Effector CD4-positive, alpha-beta T cell (primary cell): ENCODE measurements at regions not wholly inside any gene's neighbourhood (a gene's known extent, or its start where the extent isn't known, plus 50 kb on each side); places are given as distances from the start of the nearest gene placed in this dataset.

Source experiments
- DNase-seq: peaks from one replicate; pipeline ENCODE4 v3.0.0-alpha.2; 2020

DNA sequence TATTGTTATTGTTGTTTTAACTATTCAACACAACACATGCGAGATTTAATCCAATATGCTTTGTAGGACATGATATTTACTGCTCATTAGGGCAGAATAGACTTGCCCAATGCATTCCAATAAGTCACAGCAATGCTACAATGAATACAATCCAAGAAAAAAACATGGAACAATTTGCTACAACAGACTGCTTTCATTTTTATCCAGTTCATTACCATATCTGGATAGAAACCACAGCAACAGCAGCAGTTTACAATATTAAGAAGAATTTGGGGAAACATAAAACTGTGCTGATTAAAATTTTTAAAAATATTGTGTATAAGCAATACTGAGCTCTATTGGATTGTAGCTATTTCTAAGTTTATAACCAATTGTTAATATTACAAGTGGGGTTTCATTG is 833.0 kb downstream of the DIAPH3 start:
- DNase-seq: no peak

- no peak for DNase-seq
These were observed 830.8 kb downstream of the DIAPH3 start for GRCh38 chr13:59332966-59333365.

DNA sequence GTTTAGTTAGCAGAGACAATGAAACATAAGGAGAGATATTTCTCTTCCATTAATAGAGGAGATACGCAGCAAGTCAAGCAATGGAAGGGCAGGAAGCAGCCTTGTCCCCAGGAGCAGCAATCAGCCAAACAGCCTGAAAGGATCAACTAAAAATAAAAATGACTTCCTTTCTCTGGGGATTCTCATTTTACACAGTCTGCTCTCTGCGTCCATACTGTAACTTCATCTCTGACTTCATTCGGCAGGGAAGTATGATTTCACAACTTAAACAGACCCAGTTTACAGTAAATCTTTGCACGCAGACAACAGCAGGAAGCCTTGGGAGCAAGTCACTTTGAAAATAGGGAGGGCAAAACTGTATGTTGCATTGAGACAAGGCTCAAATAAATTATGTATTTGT is 826.7 kb downstream of the DIAPH3 start:
- no peak for DNase-seq

DNA sequence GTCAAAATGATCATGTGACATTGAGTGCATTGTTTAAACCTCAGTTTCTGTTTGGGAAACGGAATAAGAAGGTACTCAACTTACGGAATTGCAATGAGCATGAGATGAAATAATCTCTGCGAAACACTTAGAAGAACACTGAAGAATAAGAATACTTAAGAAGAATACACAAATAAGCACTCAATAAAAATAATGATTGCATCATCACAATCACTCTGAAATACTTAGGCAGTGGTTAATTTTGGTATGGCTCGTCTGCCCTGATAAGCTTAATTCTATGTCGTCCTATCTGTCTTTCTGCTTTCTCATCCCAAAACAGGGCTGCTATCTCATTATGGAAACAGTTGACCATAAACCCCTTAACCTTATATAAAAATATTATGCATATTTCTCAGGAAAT is 823.6 kb downstream of the DIAPH3 start:
- DNase-seq: no peak

GRCh38 chr13:59340581-59340980 is 823.1 kb downstream of the DIAPH3 start:
- no peak for DNase-seq

GRCh38 chr13:59342400-59342799 is 821.3 kb downstream of the DIAPH3 start:
- DNase-seq: no peak

- no peak for DNase-seq
These were observed 820.6 kb downstream of the DIAPH3 start for GRCh38 chr13:59343132-59343531.

GRCh38 chr13:59343993-59344822 is 819.5 kb downstream of the DIAPH3 start:
- no peak for DNase-seq

DNA sequence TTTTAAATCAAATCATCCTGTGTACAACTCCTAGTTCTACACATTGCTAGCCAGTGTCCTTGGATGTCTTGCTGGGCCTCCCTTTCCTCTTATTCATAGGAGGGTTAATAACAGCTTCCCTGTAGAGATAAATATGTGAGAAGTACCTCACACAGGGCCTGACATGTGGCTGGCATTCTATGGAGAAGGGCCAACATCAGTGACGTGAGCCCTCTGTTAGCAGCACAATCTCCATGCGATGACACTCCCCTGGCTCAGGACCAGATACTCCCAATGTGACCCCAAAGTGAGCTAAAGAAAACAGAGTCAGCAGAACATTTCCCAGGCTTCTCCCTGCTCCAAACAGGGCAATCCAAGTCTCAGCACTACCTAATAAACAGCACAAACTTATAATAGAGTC is 818.4 kb downstream of the DIAPH3 start:
- no peak for DNase-seq

GRCh38 chr13:59346999-59347723 is 816.6 kb downstream of the DIAPH3 start:
- no peak for DNase-seq

- DNase-seq: no peak
These were observed 815.1 kb downstream of the DIAPH3 start for GRCh38 chr13:59348617-59349016.

- DNase-seq: no peak
These were observed 811.1 kb downstream of the DIAPH3 start for GRCh38 chr13:59352600-59352999.

- no peak for DNase-seq
These were observed 808.9 kb downstream of the DIAPH3 start for GRCh38 chr13:59354665-59355369.

DNA sequence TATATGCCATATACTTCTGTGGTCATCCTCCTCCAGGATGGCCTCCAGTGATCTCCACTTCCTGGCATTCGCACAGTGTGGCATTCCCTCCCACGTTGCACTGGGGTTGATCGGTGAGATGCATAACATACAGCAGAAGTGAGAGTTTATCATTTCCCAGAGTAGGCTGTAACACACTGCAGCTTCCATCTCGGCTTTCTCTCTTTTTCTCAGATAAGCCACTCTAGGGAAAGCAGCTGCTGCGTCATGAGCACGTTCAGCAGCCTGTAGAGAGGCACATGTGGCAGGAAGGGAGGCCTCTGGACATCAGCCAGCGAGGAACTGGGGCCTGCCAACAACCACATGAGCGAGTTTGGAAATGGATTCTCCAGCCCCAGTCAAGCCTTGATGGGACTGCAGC is 807.1 kb downstream of the DIAPH3 start:
- DNase-seq: no peak

DNA sequence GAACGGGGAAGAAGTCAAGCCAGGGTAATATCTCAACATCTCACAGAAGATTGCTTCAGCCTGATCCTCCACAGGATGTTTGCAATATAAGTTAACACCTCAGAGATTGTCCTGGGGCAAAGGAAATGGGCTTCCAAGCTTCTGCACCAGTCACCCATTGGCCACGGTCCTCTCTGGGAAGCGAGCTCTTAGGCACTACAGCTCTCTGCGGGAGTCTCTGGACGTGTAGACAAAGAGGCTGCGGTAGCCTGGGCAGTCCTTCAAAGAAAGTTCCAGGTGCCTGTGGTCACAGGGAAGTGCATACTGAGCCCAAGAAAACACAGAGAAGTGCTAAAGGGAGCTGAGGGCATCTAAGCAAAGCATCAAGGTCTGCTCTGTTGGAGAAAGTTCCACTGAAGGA is 805.7 kb downstream of the DIAPH3 start:
- DNase-seq: no peak

DNA sequence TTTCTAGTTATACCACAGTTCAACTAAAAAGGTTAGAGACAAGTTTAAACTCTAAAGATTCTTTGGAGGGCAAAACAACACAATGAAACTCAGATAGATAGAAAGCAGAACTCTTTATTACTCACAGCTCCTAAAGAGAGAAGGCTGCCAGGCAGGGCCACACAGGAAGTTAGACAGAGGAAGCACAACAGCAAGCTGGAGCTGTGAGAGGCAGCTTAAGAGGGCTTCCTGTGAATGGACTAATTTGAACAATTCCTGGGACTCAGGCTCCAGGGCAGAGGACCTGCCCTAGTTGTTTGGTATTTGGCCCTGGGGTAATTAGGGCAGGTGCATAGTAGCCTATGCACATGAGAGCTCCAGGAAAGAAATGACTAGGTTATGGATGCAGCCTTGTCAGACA is 803.6 kb downstream of the DIAPH3 start:
- DNase-seq: no peak

- no peak for DNase-seq
These were observed 802.8 kb downstream of the DIAPH3 start for GRCh38 chr13:59360916-59361315.

GRCh38 chr13:59363313-59363712 is 800.4 kb downstream of the DIAPH3 start:
- DNase-seq: no peak

- DNase-seq: no peak
These were observed 799.8 kb downstream of the DIAPH3 start for GRCh38 chr13:59363947-59364346.

DNA sequence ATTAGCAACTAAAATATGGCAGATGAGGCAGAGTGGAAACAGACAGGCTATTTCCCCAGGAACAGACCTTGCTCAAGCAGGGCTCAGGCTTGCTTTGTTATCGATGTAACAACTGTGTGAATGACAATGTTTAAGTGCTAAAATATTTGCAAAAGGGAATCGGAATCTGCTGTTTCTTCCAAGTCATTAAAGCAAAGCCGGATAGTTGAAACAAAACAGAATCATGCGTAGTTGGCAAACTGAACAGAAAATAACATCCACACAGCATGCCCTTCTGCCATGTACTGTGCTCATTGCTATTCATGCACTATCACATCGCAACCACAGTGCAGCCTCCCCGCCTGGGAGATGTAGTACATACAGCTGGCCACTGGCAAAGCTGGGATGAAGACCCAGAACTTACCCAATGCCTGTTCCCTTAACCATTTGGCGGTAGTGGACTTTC is 799.1 kb downstream of the DIAPH3 start:
- no peak for DNase-seq

DNA sequence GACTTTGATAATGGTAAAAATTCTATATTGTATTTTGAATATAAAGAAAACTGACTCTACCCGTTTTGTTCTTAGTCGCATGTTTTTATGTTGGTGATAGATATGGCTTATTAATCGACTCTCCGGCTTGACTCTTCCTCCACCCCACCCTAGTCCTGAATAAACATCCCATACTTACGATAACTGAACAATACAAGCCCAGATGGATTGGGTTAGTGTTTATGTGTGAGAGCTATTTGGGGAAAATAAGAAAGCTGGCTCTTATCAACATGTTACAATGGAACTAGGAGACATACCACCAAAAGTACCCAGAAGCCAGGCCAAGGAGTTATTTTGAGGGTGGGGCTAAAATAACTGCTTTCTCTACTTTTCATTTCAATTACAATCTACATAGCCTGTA is 796.3 kb downstream of the DIAPH3 start:
- no peak for DNase-seq

GRCh38 chr13:59367904-59368303 is 795.8 kb downstream of the DIAPH3 start:
- DNase-seq: no peak

DNA sequence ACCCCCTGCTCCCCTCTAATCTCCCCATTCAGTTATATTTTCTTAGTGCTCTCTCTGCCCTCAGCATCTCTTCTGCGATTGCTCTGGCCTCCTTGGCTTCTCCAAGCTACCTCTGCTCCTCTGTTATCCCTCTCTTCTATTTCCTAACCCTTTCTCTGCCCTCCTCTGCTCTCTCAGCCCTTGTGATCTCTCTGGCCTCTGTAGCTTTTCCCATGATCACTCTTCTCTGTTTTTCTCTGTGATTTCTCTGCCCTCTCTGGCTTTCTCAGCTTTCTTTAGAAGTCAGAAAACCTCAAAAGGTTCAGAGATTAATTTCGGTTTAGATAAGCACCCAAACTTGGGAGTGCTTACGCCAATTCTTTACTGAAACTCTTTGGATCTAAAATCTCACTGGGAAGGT is 795.0 kb downstream of the DIAPH3 start:
- no peak for DNase-seq

DNA sequence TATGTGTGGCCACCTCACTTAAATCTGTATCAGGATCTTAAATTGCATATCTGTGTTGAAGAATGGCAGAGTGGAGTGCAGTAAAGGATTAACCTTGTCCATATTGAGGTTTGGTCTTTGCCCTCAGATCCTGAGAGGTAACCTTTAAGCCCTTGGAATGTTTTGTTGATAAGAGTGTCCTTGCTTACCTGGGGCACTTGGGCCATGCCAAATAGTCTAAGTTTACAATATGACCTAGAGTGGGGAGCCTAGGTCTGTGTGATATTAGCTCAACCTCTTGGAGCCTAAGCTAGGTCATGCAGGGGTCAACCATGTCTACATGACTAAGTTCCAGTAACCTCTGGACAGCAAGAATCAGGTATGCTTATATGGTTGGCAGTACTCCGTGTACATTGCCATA is 792.5 kb downstream of the DIAPH3 start:
- no peak for DNase-seq
